ENCODE measurements at regions not wholly inside any gene's neighbourhood (a gene's known extent, or its start where the extent isn't known, plus 50 kb on each side); places are given as distances from the start of the nearest gene placed in this dataset.

DNA sequence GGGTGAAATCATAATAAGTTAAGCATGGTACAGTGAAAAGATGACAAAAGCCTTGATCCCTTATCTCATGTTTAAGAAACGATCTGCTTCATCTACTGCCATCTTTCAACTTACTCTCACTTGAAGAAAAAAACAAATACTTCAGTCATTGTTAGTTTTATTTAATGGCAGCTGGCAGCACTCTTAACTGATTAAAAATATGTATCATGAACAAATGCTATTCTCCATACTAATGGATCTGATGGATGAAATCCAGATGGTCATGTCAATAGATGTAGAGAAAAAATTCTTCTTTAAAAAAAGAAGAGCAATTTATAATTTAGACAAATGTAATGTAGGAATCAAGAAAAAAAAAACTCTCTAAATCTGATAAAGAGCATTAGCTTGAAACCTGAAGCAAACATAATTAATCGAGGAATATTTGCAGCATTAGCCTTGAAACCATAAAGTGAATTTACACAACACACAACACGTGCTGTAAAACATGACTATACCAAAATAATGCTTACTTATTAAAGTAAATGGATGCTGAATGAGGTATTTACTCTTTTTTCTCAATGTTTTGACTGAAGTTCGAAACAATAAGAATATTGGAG is 579.0 kb upstream of the ADAMTS5 start:
- TF ChIP-seq POLR2AphosphoS5 (IDR thresholded peaks at IDR 0.05) = no peak
- TF ChIP-seq, protein P1, sequence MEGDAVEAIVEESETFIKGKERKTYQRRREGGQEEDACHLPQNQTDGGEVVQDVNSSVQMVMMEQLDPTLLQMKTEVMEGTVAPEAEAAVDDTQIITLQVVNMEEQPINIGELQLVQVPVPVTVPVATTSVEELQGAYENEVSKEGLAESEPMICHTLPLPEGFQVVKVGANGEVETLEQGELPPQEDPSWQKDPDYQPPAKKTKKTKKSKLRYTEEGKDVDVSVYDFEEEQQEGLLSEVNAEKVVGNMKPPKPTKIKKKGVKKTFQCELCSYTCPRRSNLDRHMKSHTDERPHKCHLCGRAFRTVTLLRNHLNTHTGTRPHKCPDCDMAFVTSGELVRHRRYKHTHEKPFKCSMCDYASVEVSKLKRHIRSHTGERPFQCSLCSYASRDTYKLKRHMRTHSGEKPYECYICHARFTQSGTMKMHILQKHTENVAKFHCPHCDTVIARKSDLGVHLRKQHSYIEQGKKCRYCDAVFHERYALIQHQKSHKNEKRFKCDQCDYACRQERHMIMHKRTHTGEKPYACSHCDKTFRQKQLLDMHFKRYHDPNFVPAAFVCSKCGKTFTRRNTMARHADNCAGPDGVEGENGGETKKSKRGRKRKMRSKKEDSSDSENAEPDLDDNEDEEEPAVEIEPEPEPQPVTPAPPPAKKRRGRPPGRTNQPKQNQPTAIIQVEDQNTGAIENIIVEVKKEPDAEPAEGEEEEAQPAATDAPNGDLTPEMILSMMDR (IDR thresholded peaks at IDR 0.05) = no peak

All from transverse colon (tissue), 4 donors.